ENCODE measurements at regions not wholly inside any gene's neighbourhood (a gene's known extent, or its start where the extent isn't known, plus 50 kb on each side); places are given as distances from the start of the nearest gene placed in this dataset.

GRCh38 chr4:60502733-60503132 is 697.4 kb upstream of the ADGRL3 start:
- H3K27me3 ChIP-seq (ENCODE audit: control insufficient read depth, insufficient read depth, low read length), result no peaks in the 10 kb centered on the region
- intact Hi-C loops (cut with DNase I), result no loop called here
- FAIRE-seq (no peak), DNase-seq (no peak)
- H3K4me3 ChIP-seq (ENCODE audit: low read length in 3 of 3), result no peak overlapping the region
- H3K9me3 ChIP-seq (ENCODE audit: control insufficient read depth in 2 of 3, insufficient read depth in 1 of 3, low read length in 3 of 3), result no peaks in the 10 kb centered on the region
- H3K4me1 ChIP-seq (ENCODE audit: control insufficient read depth in 2 of 3, insufficient read depth in 2 of 3, low read depth in 1 of 3, low read length in 3 of 3), result no peaks in the 10 kb centered on the region
- no peak overlapping the region for H3K27ac ChIP-seq (ENCODE audit: low read depth in 2 of 2, low read length in 2 of 2)
- no peaks in the 10 kb centered on the region for H3K36me3 ChIP-seq (ENCODE audit: control insufficient read depth in 2 of 3, insufficient read depth in 3 of 3, low read length in 3 of 3)
- no peak for TF ChIP-seq CTCF (IDR thresholded peaks at IDR 0.05; ENCODE audit: borderline replicate concordance, extremely low read depth, insufficient read depth)
- H3K9ac ChIP-seq (ENCODE audit: low read length in 3 of 3), result no peak overlapping the region

GRCh38 chr4:60506061-60506460 is 694.1 kb upstream of the ADGRL3 start:
- FAIRE-seq (no peak), DNase-seq (no peak)
- no peaks in the 10 kb centered on the region for H3K36me3 ChIP-seq (ENCODE audit: control insufficient read depth in 2 of 3, insufficient read depth in 3 of 3, low read length in 3 of 3)
- no peaks in the 10 kb centered on the region for H3K9me3 ChIP-seq (ENCODE audit: control insufficient read depth in 2 of 3, insufficient read depth in 1 of 3, low read length in 3 of 3)
- no peak overlapping the region for H3K4me3 ChIP-seq (ENCODE audit: low read length in 3 of 3)
- no peaks in the 10 kb centered on the region for H3K4me1 ChIP-seq (ENCODE audit: control insufficient read depth in 2 of 3, insufficient read depth in 2 of 3, low read depth in 1 of 3, low read length in 3 of 3)
- H3K27ac ChIP-seq (ENCODE audit: low read depth in 2 of 2, low read length in 2 of 2), result no peak overlapping the region
- intact Hi-C loops (cut with DNase I), result no loop called here
- TF ChIP-seq CTCF (IDR thresholded peaks at IDR 0.05; ENCODE audit: borderline replicate concordance, extremely low read depth, insufficient read depth), result no peak
- H3K9ac ChIP-seq (ENCODE audit: low read length in 3 of 3), result no peak overlapping the region
- H3K27me3 ChIP-seq (ENCODE audit: control insufficient read depth, insufficient read depth, low read length), result no peaks in the 10 kb centered on the region

- H3K4me3 ChIP-seq (ENCODE audit: low read length in 3 of 3), result no peak overlapping the region
- H3K9ac ChIP-seq (ENCODE audit: low read length in 3 of 3), result no peak overlapping the region
- H3K4me1 ChIP-seq (ENCODE audit: control insufficient read depth in 2 of 3, insufficient read depth in 2 of 3, low read depth in 1 of 3, low read length in 3 of 3), result no peaks in the 10 kb centered on the region
- H3K27me3 ChIP-seq (ENCODE audit: control insufficient read depth, insufficient read depth, low read length), result no peaks in the 10 kb centered on the region
- no peaks in the 10 kb centered on the region for H3K36me3 ChIP-seq (ENCODE audit: control insufficient read depth in 2 of 3, insufficient read depth in 3 of 3, low read length in 3 of 3)
- H3K9me3 ChIP-seq (ENCODE audit: control insufficient read depth in 2 of 3, insufficient read depth in 1 of 3, low read length in 3 of 3), result no peaks in the 10 kb centered on the region
- DNase-seq, result no peak
- no peak for TF ChIP-seq CTCF (IDR thresholded peaks at IDR 0.05; ENCODE audit: borderline replicate concordance, extremely low read depth, insufficient read depth)
- FAIRE-seq, result no peak
- intact Hi-C loops (cut with DNase I), result no loop called here
- H3K27ac ChIP-seq (ENCODE audit: low read depth in 2 of 2, low read length in 2 of 2), result no peak overlapping the region
These were observed 677.9 kb upstream of the ADGRL3 start for GRCh38 chr4:60522265-60522664.

GRCh38 chr4:60531776-60532379 is 668.2 kb upstream of the ADGRL3 start:
- DNase-seq (no peak), FAIRE-seq (no peak)
- TF ChIP-seq CTCF (IDR thresholded peaks at IDR 0.05; ENCODE audit: borderline replicate concordance, extremely low read depth, insufficient read depth), result no peak
- no peak overlapping the region for H3K4me3 ChIP-seq (ENCODE audit: low read length in 3 of 3)
- H3K9ac ChIP-seq (ENCODE audit: low read length in 3 of 3), result no peak overlapping the region
- no peaks in the 10 kb centered on the region for H3K27me3 ChIP-seq (ENCODE audit: control insufficient read depth, insufficient read depth, low read length)
- intact Hi-C loops (cut with DNase I), result no loop called here
- H3K36me3 ChIP-seq (ENCODE audit: control insufficient read depth in 2 of 3, insufficient read depth in 3 of 3, low read length in 3 of 3), result no peaks in the 10 kb centered on the region
- no peaks in the 10 kb centered on the region for H3K4me1 ChIP-seq (ENCODE audit: control insufficient read depth in 2 of 3, insufficient read depth in 2 of 3, low read depth in 1 of 3, low read length in 3 of 3)
- no peak overlapping the region for H3K27ac ChIP-seq (ENCODE audit: low read depth in 2 of 2, low read length in 2 of 2)
- no peaks in the 10 kb centered on the region for H3K9me3 ChIP-seq (ENCODE audit: control insufficient read depth in 2 of 3, insufficient read depth in 1 of 3, low read length in 3 of 3)
